Neural progenitor cell (in vitro differentiated cells): ENCODE measurements at regions not wholly inside any gene's neighbourhood (a gene's known extent, or its start where the extent isn't known, plus 50 kb on each side); places are given as distances from the start of the nearest gene placed in this dataset.

Experiments used
- CTCF ChIP-seq: fragments of 200-600 bp; sonication (generic); IDR thresholded peaks from 2 replicates; pipeline ENCODE4 v1.5.1; 2017; ENCODE audit warnings: antibody characterized with exemption, mild to moderate bottlenecking
- EZH2 ChIP-seq: fragments of 200-600 bp; sonication (generic); IDR thresholded peaks from 2 replicates; pipeline ENCODE4 v1.6.1; 2017; ENCODE audit warnings: antibody characterized with exemption, mild to moderate bottlenecking, moderate library complexity
- EZH2phosphoT487 ChIP-seq: fragments of 200-600 bp; sonication (generic); IDR thresholded peaks from 2 replicates; pipeline ENCODE4 v1.6.1; 2017; ENCODE audit warnings: antibody characterized with exemption

GRCh38 chr1:79762461-79762860, 755.9 kb upstream of the ADGRL4 start:
- TF ChIP-seq CTCF (no peak), EZH2 (no peak), EZH2phosphoT487 (no peak)
